ENCODE measurements at regions not wholly inside any gene's neighbourhood (a gene's known extent, or its start where the extent isn't known, plus 50 kb on each side); places are given as distances from the start of the nearest gene placed in this dataset.

GRCh38 chr6:139851206-139851605 is 476.8 kb upstream of the CITED2 start:
- no peak for DNase-seq

GRCh38 chr6:139850512-139850911 is 476.1 kb upstream of the CITED2 start:
- DNase-seq = no peak

GRCh38 chr6:139847457-139847813 is 473.0 kb upstream of the CITED2 start:
- no peak for DNase-seq

GRCh38 chr6:139846538-139847456 is 472.3 kb upstream of the CITED2 start:
- DNase-seq = no peak

- DNase-seq = no peak
Measured at GRCh38 chr6:139844907-139845306, 470.5 kb upstream of the CITED2 start.

GRCh38 chr6:139841794-139842215 is 467.4 kb upstream of the CITED2 start:
- no peak for DNase-seq

- no peak for DNase-seq
Measured at GRCh38 chr6:139839506-139840156, 465.2 kb upstream of the CITED2 start.

- no peak for DNase-seq
Measured at GRCh38 chr6:139834232-139834631, 459.8 kb upstream of the CITED2 start.

GRCh38 chr6:139833592-139833991 is 459.1 kb upstream of the CITED2 start:
- DNase-seq = no peak

- DNase-seq = no peak
Measured at GRCh38 chr6:139832493-139833305, 458.3 kb upstream of the CITED2 start.

GRCh38 chr6:139829576-139829975 is 455.1 kb upstream of the CITED2 start:
- DNase-seq = no peak

- DNase-seq = no peak
Measured at GRCh38 chr6:139828751-139829519, 454.5 kb upstream of the CITED2 start.

GRCh38 chr6:139825935-139826374 is 451.5 kb upstream of the CITED2 start:
- no peak for DNase-seq

GRCh38 chr6:139824864-139825263 is 450.4 kb upstream of the CITED2 start:
- no peak for DNase-seq

- no peak for DNase-seq
Measured at GRCh38 chr6:139823808-139824126, 449.3 kb upstream of the CITED2 start.

GRCh38 chr6:139823099-139823807 is 448.8 kb upstream of the CITED2 start:
- DNase-seq = no peak

- DNase-seq = no peak
Measured at GRCh38 chr6:139821676-139822223, 447.3 kb upstream of the CITED2 start.

GRCh38 chr6:139820210-139820609 is 445.8 kb upstream of the CITED2 start:
- DNase-seq = no peak

GRCh38 chr6:139819776-139820175 is 445.3 kb upstream of the CITED2 start:
- DNase-seq = no peak

- DNase-seq = no peak
Measured at GRCh38 chr6:139812939-139813338, 438.5 kb upstream of the CITED2 start.

GRCh38 chr6:139801571-139802321 is 427.3 kb upstream of the CITED2 start:
- no peak for DNase-seq

Measured in NCI-H510A treated with DMSO at 0.1 percent for 48 hours (cell line).